Ascending aorta (tissue), 2 donors: ENCODE measurements at regions not wholly inside any gene's neighbourhood (a gene's known extent, or its start where the extent isn't known, plus 50 kb on each side); places are given as distances from the start of the nearest gene placed in this dataset.

Source experiments
- DNase-seq, 2 donors: peaks; one replicate each; pipeline ENCODE4 v3.0.0-alpha.2; 2019; ENCODE audit warnings: low spot score in 2 of 2
- H3K27ac ChIP-seq, 2 donors: fragments of 200-600 bp; sonication (generic); one replicate each; pipeline ENCODE4 v1.5.1; 2016 to 2017; ENCODE audit warnings: mild to moderate bottlenecking in 1 of 2
- H3K27me3 ChIP-seq: fragments of 200-600 bp; sonication (generic); one replicate; pipeline ENCODE4 v1.5.1; 2017
- H3K36me3 ChIP-seq, 2 donors: fragments of 200-600 bp; sonication (generic); one replicate each; pipeline ENCODE4 v1.5.1; 2016
- H3K4me1 ChIP-seq, 2 donors: fragments of 200-600 bp; sonication (generic); one replicate each; pipeline ENCODE4 v1.5.1; 2016 to 2017; ENCODE audit warnings: mild to moderate bottlenecking in 1 of 2
- H3K4me3 ChIP-seq, 2 donors: fragments of 200-600 bp; sonication (generic); one replicate each; pipeline ENCODE4 v1.5.1; 2016 to 2017; ENCODE audit warnings: mild to moderate bottlenecking in 1 of 2
- H3K9me3 ChIP-seq, 2 donors: fragments of 200-600 bp; sonication (generic); one replicate each; pipeline ENCODE4 v1.5.1; 2016
- CTCF ChIP-seq, 3 experiments: fragments of 200-600 bp in 2 of 3; fragments of 450-650 bp in 1 of 3; sonication (generic) in 2 of 3; IDR thresholded peaks; one replicate each; pipeline ENCODE4 v1.5.1; 2016 to 2019; ENCODE audit warnings: antibody characterized with exemption in 3 of 3, mild to moderate bottlenecking in 1 of 3, moderate library complexity in 1 of 3
- intact Hi-C: fragments of 100-400 bp; cut with DNase I; formaldehyde crosslinking; loops from one replicate; pipeline ENCODE4 v1.15.1; 2023

GRCh38 chr1:55600242-55600641 lies 385.1 kb upstream of the USP24 start:
- no peaks in the 10 kb centered on the region for H3K36me3 ChIP-seq
- intact Hi-C loops = no loop called here
- no peak overlapping the region for H3K4me3 ChIP-seq
- H3K4me1 ChIP-seq = peaks cover 3 to 12% of the 10 kb centered on the region in 2 donors
- DNase-seq = no peak
- no peak overlapping the region for H3K27ac ChIP-seq
- TF ChIP-seq CTCF (IDR thresholded peaks at IDR 0.05) = no peak
- H3K9me3 ChIP-seq = no peaks in the 10 kb centered on the region
- no peaks in the 10 kb centered on the region for H3K27me3 ChIP-seq

- Histone ChIP-seq H3K9me3 (no peaks in the 10 kb centered on the region), H3K27me3 (no peaks in the 10 kb centered on the region), H3K36me3 (no peaks in the 10 kb centered on the region), H3K4me3 (no peak overlapping the region), H3K4me1 (no peaks in the 10 kb centered on the region), H3K27ac (no peak overlapping the region)
- no peak for TF ChIP-seq CTCF (IDR thresholded peaks at IDR 0.05)
- DNase-seq = no peak
- intact Hi-C loops = no loop called here
Measured at GRCh38 chr1:55597910-55598309, 382.7 kb upstream of the USP24 start.

- Histone ChIP-seq H3K4me1 (peaks cover 10 to 14% of the 10 kb centered on the region in 2 donors), H3K27ac (no peak overlapping the region), H3K9me3 (no peaks in the 10 kb centered on the region), H3K36me3 (no peaks in the 10 kb centered on the region), H3K4me3 (no peak overlapping the region), H3K27me3 (no peaks in the 10 kb centered on the region)
- intact Hi-C loops = no loop called here
- no peak for DNase-seq
- no peak for TF ChIP-seq CTCF (IDR thresholded peaks at IDR 0.05)
Measured at GRCh38 chr1:55594701-55595100, 379.5 kb upstream of the USP24 start.

GRCh38 chr1:55593298-55593697 lies 378.1 kb upstream of the USP24 start:
- Histone ChIP-seq H3K9me3 (no peaks in the 10 kb centered on the region), H3K4me3 (no peak overlapping the region), H3K27ac (no peak overlapping the region), H3K27me3 (no peaks in the 10 kb centered on the region), H3K4me1 (peaks cover 10 to 24% of the 10 kb centered on the region in 2 donors), H3K36me3 (no peaks in the 10 kb centered on the region)
- DNase-seq = no peak
- intact Hi-C loops = no loop called here
- no peak for TF ChIP-seq CTCF (IDR thresholded peaks at IDR 0.05)

GRCh38 chr1:55592122-55592521 lies 377.0 kb upstream of the USP24 start:
- Histone ChIP-seq H3K9me3 (no peaks in the 10 kb centered on the region), H3K27ac (peak overlapping the region; percentile 86 to 88), H3K27me3 (no peaks in the 10 kb centered on the region), H3K36me3 (no peaks in the 10 kb centered on the region), H3K4me1 (peaks cover 10 to 29% of the 10 kb centered on the region in 2 donors), H3K4me3 (no peak overlapping the region)
- DNase-seq = no peak
- intact Hi-C loops = no loop called here
- no peak for TF ChIP-seq CTCF (IDR thresholded peaks at IDR 0.05)

- intact Hi-C loops = loop anchor here (2.0 to 10.0 kb wide), 5 partner anchors 45 to 985 kb away; partner anchors contain the start of gene PLPP3
Measured at GRCh38 chr1:55589671-55590297, 374.6 kb upstream of the USP24 start.

More at GRCh38 chr1:55589671-55590297, 374.6 kb upstream of the USP24 start:
- Histone ChIP-seq H3K27me3 (no peaks in the 10 kb centered on the region), H3K4me3 (no peak overlapping the region), H3K4me1 (peaks cover 13 to 38% of the 10 kb centered on the region in 2 donors), H3K9me3 (no peaks in the 10 kb centered on the region), H3K36me3 (no peaks in the 10 kb centered on the region), H3K27ac (peak overlapping the region; percentile 86 to 88)
- peak; percentile 22 to 89 for DNase-seq
- TF ChIP-seq CTCF (IDR thresholded peaks at IDR 0.05) = no peak
